ES-I3 (cell line): ENCODE measurements at regions not wholly inside any gene's neighbourhood (a gene's known extent, or its start where the extent isn't known, plus 50 kb on each side); places are given as distances from the start of the nearest gene placed in this dataset.

Experiments used
- H3K36me3 ChIP-seq: 2 replicates; pipeline ENCODE4 v1.6.1; 2013; ENCODE audit warnings: mild to moderate bottlenecking, low read length, control low read depth, moderate library complexity; ENCODE audit not compliant: insufficient read depth
- H3K4me1 ChIP-seq: 2 replicates; pipeline ENCODE4 v1.6.1; 2013; ENCODE audit warnings: mild to moderate bottlenecking, control low read depth, low read length; ENCODE audit not compliant: insufficient read depth
- H3K9ac ChIP-seq: 2 replicates; pipeline ENCODE4 v1.6.1; 2013; ENCODE audit warnings: low read depth, mild to moderate bottlenecking, low read length, moderate library complexity
- H3K9me3 ChIP-seq: 2 replicates; pipeline ENCODE4 v1.6.1; 2013; ENCODE audit warnings: mild to moderate bottlenecking, low read length, moderate library complexity; ENCODE audit not compliant: control insufficient read depth, insufficient read depth

GRCh38 chr21:27586986-27587385, 620.1 kb upstream of the ADAMTS5 start:
- Histone ChIP-seq H3K9me3 (no peaks in the 10 kb centered on the region), H3K4me1 (no peaks in the 10 kb centered on the region), H3K9ac (no peak overlapping the region), H3K36me3 (no peaks in the 10 kb centered on the region; the same call in 1 of the 2 replicates)

- H3K9ac ChIP-seq: no peak overlapping the region
- no peaks in the 10 kb centered on the region for H3K9me3 ChIP-seq
- H3K36me3 ChIP-seq: no peaks in the 10 kb centered on the region; the same call in 1 of the 2 replicates
- H3K4me1 ChIP-seq: no peaks in the 10 kb centered on the region
Observed at GRCh38 chr21:27586326-27586725, 619.4 kb upstream of the ADAMTS5 start.

- H3K9ac ChIP-seq: no peak overlapping the region
- H3K36me3 ChIP-seq: no peaks in the 10 kb centered on the region; the same call in 1 of the 2 replicates
- no peaks in the 10 kb centered on the region for H3K9me3 ChIP-seq
- no peaks in the 10 kb centered on the region for H3K4me1 ChIP-seq
Observed at GRCh38 chr21:27584256-27584655, 617.4 kb upstream of the ADAMTS5 start.

GRCh38 chr21:27582948-27583430, 616.1 kb upstream of the ADAMTS5 start:
- Histone ChIP-seq H3K9me3 (no peaks in the 10 kb centered on the region), H3K9ac (no peak overlapping the region), H3K4me1 (no peaks in the 10 kb centered on the region), H3K36me3 (no peaks in the 10 kb centered on the region; the same call in 1 of the 2 replicates)

GRCh38 chr21:27582246-27582947, 615.5 kb upstream of the ADAMTS5 start:
- Histone ChIP-seq H3K36me3 (no peaks in the 10 kb centered on the region; the same call in 1 of the 2 replicates), H3K4me1 (no peaks in the 10 kb centered on the region), H3K9me3 (no peaks in the 10 kb centered on the region), H3K9ac (no peak overlapping the region)

- Histone ChIP-seq H3K4me1 (no peaks in the 10 kb centered on the region), H3K9ac (no peak overlapping the region), H3K36me3 (no peaks in the 10 kb centered on the region; the same call in 1 of the 2 replicates), H3K9me3 (no peaks in the 10 kb centered on the region)
Observed at GRCh38 chr21:27581168-27581567, 614.3 kb upstream of the ADAMTS5 start.

GRCh38 chr21:27580276-27580675, 613.4 kb upstream of the ADAMTS5 start:
- Histone ChIP-seq H3K4me1 (no peaks in the 10 kb centered on the region), H3K9ac (no peak overlapping the region), H3K36me3 (no peaks in the 10 kb centered on the region; the same call in 1 of the 2 replicates), H3K9me3 (no peaks in the 10 kb centered on the region)

- Histone ChIP-seq H3K36me3 (no peaks in the 10 kb centered on the region; the same call in 1 of the 2 replicates), H3K4me1 (no peaks in the 10 kb centered on the region), H3K9me3 (no peaks in the 10 kb centered on the region), H3K9ac (no peak overlapping the region)
Observed at GRCh38 chr21:27578741-27579265, 611.9 kb upstream of the ADAMTS5 start.

- no peaks in the 10 kb centered on the region for H3K9me3 ChIP-seq
- H3K4me1 ChIP-seq: no peaks in the 10 kb centered on the region
- H3K9ac ChIP-seq: no peak overlapping the region
- H3K36me3 ChIP-seq: no peaks in the 10 kb centered on the region
Observed at GRCh38 chr21:27572696-27573095, 605.8 kb upstream of the ADAMTS5 start.

GRCh38 chr21:27571706-27572105, 604.8 kb upstream of the ADAMTS5 start:
- no peak overlapping the region for H3K9ac ChIP-seq
- no peaks in the 10 kb centered on the region for H3K36me3 ChIP-seq
- no peaks in the 10 kb centered on the region for H3K9me3 ChIP-seq
- no peaks in the 10 kb centered on the region for H3K4me1 ChIP-seq

GRCh38 chr21:27570306-27570868, 603.5 kb upstream of the ADAMTS5 start:
- Histone ChIP-seq H3K4me1 (no peaks in the 10 kb centered on the region), H3K9ac (no peak overlapping the region), H3K36me3 (no peaks in the 10 kb centered on the region), H3K9me3 (no peaks in the 10 kb centered on the region)

GRCh38 chr21:27569831-27570230, 602.9 kb upstream of the ADAMTS5 start:
- Histone ChIP-seq H3K9me3 (no peaks in the 10 kb centered on the region), H3K36me3 (no peaks in the 10 kb centered on the region), H3K4me1 (no peaks in the 10 kb centered on the region), H3K9ac (no peak overlapping the region)

- H3K4me1 ChIP-seq: no peaks in the 10 kb centered on the region
- no peaks in the 10 kb centered on the region for H3K36me3 ChIP-seq
- H3K9ac ChIP-seq: no peak overlapping the region
- no peaks in the 10 kb centered on the region for H3K9me3 ChIP-seq
Observed at GRCh38 chr21:27569091-27569490, 602.2 kb upstream of the ADAMTS5 start.

- H3K9me3 ChIP-seq: no peaks in the 10 kb centered on the region
- H3K36me3 ChIP-seq: no peaks in the 10 kb centered on the region
- no peaks in the 10 kb centered on the region for H3K4me1 ChIP-seq
- H3K9ac ChIP-seq: no peak overlapping the region
Observed at GRCh38 chr21:27567381-27567780, 600.5 kb upstream of the ADAMTS5 start.

GRCh38 chr21:27566521-27566920, 599.6 kb upstream of the ADAMTS5 start:
- H3K9ac ChIP-seq: no peak overlapping the region
- H3K36me3 ChIP-seq: no peaks in the 10 kb centered on the region
- no peaks in the 10 kb centered on the region for H3K9me3 ChIP-seq
- H3K4me1 ChIP-seq: no peaks in the 10 kb centered on the region
